WTC11 (cell line): ENCODE measurements at regions not wholly inside any gene's neighbourhood (a gene's known extent, or its start where the extent isn't known, plus 50 kb on each side); places are given as distances from the start of the nearest gene placed in this dataset.

Experiments
- SMAD4 ChIP-seq: sonication (generic); formaldehyde crosslinking; IDR thresholded peaks from 2 replicates; pipeline ENCODE4 v1.8.0; 2022; ENCODE audit warnings: mild to moderate bottlenecking, missing genetic modification reagents
- TF ChIP-seq, protein P1 (sequence below): fragments of 200-600 bp; IDR thresholded peaks from 2 replicates; pipeline ENCODE4 v1.8.0; 2022; ENCODE audit warnings: antibody characterized with exemption

DNA sequence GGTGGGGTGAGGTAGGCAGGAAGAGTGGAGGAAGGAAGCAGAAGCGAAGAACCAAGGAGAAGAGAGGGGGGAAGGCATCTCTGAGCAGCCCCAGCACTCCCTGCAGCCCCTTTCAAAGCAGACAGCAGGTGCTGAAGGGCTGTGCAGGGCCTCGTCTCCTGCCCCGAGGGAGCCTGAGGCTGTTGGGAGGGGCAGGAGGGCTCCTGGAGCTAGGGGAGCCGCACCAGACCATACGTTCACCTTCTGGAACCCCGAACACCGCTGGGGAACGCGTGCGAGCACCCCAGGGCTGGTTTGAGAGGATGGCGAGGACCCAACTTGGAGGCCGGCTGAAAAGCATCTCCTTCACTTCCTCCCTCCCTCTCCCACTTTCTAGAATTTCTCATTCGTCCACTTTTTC lies 259.8 kb downstream of the FAM43A start:
- TF ChIP-seq, protein P1, sequence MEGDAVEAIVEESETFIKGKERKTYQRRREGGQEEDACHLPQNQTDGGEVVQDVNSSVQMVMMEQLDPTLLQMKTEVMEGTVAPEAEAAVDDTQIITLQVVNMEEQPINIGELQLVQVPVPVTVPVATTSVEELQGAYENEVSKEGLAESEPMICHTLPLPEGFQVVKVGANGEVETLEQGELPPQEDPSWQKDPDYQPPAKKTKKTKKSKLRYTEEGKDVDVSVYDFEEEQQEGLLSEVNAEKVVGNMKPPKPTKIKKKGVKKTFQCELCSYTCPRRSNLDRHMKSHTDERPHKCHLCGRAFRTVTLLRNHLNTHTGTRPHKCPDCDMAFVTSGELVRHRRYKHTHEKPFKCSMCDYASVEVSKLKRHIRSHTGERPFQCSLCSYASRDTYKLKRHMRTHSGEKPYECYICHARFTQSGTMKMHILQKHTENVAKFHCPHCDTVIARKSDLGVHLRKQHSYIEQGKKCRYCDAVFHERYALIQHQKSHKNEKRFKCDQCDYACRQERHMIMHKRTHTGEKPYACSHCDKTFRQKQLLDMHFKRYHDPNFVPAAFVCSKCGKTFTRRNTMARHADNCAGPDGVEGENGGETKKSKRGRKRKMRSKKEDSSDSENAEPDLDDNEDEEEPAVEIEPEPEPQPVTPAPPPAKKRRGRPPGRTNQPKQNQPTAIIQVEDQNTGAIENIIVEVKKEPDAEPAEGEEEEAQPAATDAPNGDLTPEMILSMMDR = no peak
- no peak for TF ChIP-seq SMAD4 (CRISPR knock-in tag)
